HCT116 (cell line): ENCODE measurements at regions not wholly inside any gene's neighbourhood (a gene's known extent, or its start where the extent isn't known, plus 50 kb on each side); places are given as distances from the start of the nearest gene placed in this dataset.

Experiments used
- ATAC-seq: fragments of 200-7000 bp; cut with Tn5 transposase; 2 replicates; pipeline ENCODE4 v1.9.1; 2020; ENCODE audit warnings: mild to moderate bottlenecking, moderate library complexity
- BruUV-seq: library from RNA; stranded (reverse); fragments of 400-500 nt; replicated peaks from 2 replicates; lab custom pipeline; 2021; lab: Mats Ljungman, UMichigan
- CTCF ChIA-PET: fragments of 300-600 bp; sonication (Branson Sonifier 250); formaldehyde crosslinking; loops from one replicate; lab custom pipeline; 2021; ENCODE audit warnings: antibody characterized with exemption; lab: Charles Lee
- POLR2A ChIA-PET: fragments of 300-600, 350-600 bp; sonication (Branson Sonifier 250); formaldehyde crosslinking; loops from one replicate; lab custom pipeline; 2021; ENCODE audit warnings: antibody characterized with exemption; lab: Charles Lee
- RAD21 ChIA-PET, 2 experiments: fragments of 300-600 bp; sonication (Branson Sonifier 250); formaldehyde crosslinking; loops; one replicate each; lab custom pipeline; 2023; ENCODE audit warnings: low total read pairs in 2 of 2; ENCODE audit not compliant: uncharacterized antibody in 2 of 2, unreplicated experiment in 2 of 2, low non-redundant PET in 1 of 2; lab: Charles Lee
- DNase-seq: peaks from one replicate; pipeline ENCODE4 v3.0.0-alpha.2; 2010; ENCODE audit warnings: low read depth, low spot score
- H2AFZ ChIP-seq: fragments of 200-600 bp; shearing (Covaris generic), sonication (generic); 2 replicates; pipeline ENCODE4 v1.6.1; 2017; ENCODE audit warnings: low read depth, mixed run types, mixed read lengths, antibody characterized with exemption, low read length; ENCODE audit not compliant: poor library complexity, severe bottlenecking
- H3K27ac ChIP-seq: 2 replicates; pipeline ENCODE4 v1.5.1; 2012; ENCODE audit warnings: low read depth, low read length
- H3K27me3 ChIP-seq: fragments of 200-600 bp; sonication (generic); 2 replicates; pipeline ENCODE4 v1.6.1; 2016; ENCODE audit warnings: mixed run types, low read length, mixed read lengths; ENCODE audit not compliant: insufficient read depth
- H3K36me3 ChIP-seq, 2 experiments: fragments of 200-500 bp in 1 of 2; fragments of 200-600 bp in 1 of 2; sonication (Bioruptor generic) in 1 of 2; sonication (generic) in 1 of 2; 2 replicates each; pipeline versions ENCODE4 v1.5.1 to v1.6.1; 2014 to 2016; ENCODE audit warnings: low read length in 2 of 2, inconsistent platforms in 1 of 2, mixed read lengths in 1 of 2, mixed run types in 1 of 2; ENCODE audit not compliant: insufficient read depth in 2 of 2, control insufficient read depth in 1 of 2
- H3K4me1 ChIP-seq, 2 experiments: fragments of 200-600 bp in 1 of 2; sonication (generic) in 1 of 2; 2 replicates each; pipeline versions ENCODE4 v1.5.1 to v1.6.1; 2012 to 2017; ENCODE audit warnings: low read length in 2 of 2, inconsistent platforms in 1 of 2, mild to moderate bottlenecking in 1 of 2, mixed read lengths in 1 of 2, mixed run types in 1 of 2, moderate library complexity in 1 of 2; ENCODE audit not compliant: insufficient read depth in 2 of 2, control insufficient read depth in 1 of 2
- H3K4me2 ChIP-seq: fragments of 200-600 bp; sonication (generic); 2 replicates; pipeline ENCODE4 v1.6.1; 2017; ENCODE audit warnings: mixed run types, low read length, mixed read lengths
- H3K4me3 ChIP-seq, 2 experiments: fragments of 200-600 bp in 1 of 2; sonication (generic) in 1 of 2; replicated peaks in 1 of 2; 2 replicates each; pipeline ENCODE4 v1.5.1; 2011 to 2016; ENCODE audit warnings: low read length in 2 of 2, control low read depth in 1 of 2, low read depth in 1 of 2, mild to moderate bottlenecking in 1 of 2, mixed read lengths in 1 of 2, mixed run types in 1 of 2
- H3K79me2 ChIP-seq: fragments of 200-600 bp; sonication (generic); 2 replicates; pipeline ENCODE4 v1.6.1; 2017; ENCODE audit warnings: mild to moderate bottlenecking, mixed run types, low read length, moderate library complexity, mixed read lengths; ENCODE audit not compliant: insufficient read depth
- H3K9ac ChIP-seq: fragments of 200-600 bp; sonication (generic); 2 replicates; pipeline ENCODE4 v1.6.1; 2016; ENCODE audit warnings: low read length, mixed read lengths
- H3K9me2 ChIP-seq: fragments of 200-600 bp; sonication (generic), shearing (Covaris generic); 2 replicates; pipeline ENCODE4 v1.6.1; 2017; ENCODE audit warnings: mixed run types, mild to moderate bottlenecking, moderate library complexity; ENCODE audit not compliant: insufficient read depth
- H3K9me3 ChIP-seq, 2 experiments: fragments of 200-500 bp in 1 of 2; fragments of 200-600 bp in 1 of 2; sonication (Bioruptor generic) in 1 of 2; sonication (generic) in 1 of 2; 2 replicates each; pipeline ENCODE4 v1.6.1; 2014 to 2017; ENCODE audit warnings: low read length in 2 of 2, mixed read lengths in 2 of 2, inconsistent platforms in 1 of 2, low read depth in 1 of 2, mild to moderate bottlenecking in 1 of 2, mixed run types in 1 of 2, moderate library complexity in 1 of 2; ENCODE audit not compliant: control insufficient read depth in 1 of 2, insufficient read depth in 1 of 2
- H4K20me1 ChIP-seq: fragments of 200-600 bp; sonication (generic), shearing (Covaris generic); 2 replicates; pipeline ENCODE4 v1.6.1; 2017; ENCODE audit warnings: mixed run types, mild to moderate bottlenecking, moderate library complexity; ENCODE audit not compliant: insufficient read depth
- CBX3 ChIP-seq: IDR thresholded peaks from 2 replicates; pipeline ENCODE4 v1.6.1; 2012; ENCODE audit warnings: low read depth
- CEBPB ChIP-seq: IDR thresholded peaks from 2 replicates; pipeline ENCODE4 v1.6.1; 2012; ENCODE audit warnings: low read depth
- EGR1 ChIP-seq: IDR thresholded peaks from 2 replicates; pipeline ENCODE4 v1.6.1; 2012; ENCODE audit warnings: low read depth
- ELF1 ChIP-seq: IDR thresholded peaks from 2 replicates; pipeline ENCODE4 v1.6.1; 2012; ENCODE audit warnings: low read depth, borderline replicate concordance
- EZH2 ChIP-seq: fragments of 200-600 bp; sonication (generic); IDR thresholded peaks from 2 replicates; pipeline ENCODE4 v1.6.1; 2017; ENCODE audit warnings: antibody characterized with exemption, mixed run types
- EZH2phosphoT487 ChIP-seq: fragments of 200-600 bp; IDR thresholded peaks from 2 replicates; pipeline ENCODE4 v1.6.1; 2018; ENCODE audit warnings: antibody characterized with exemption, borderline replicate concordance
- FOSL1 ChIP-seq: IDR thresholded peaks from 2 replicates; pipeline ENCODE4 v1.6.1; 2012; ENCODE audit warnings: low read depth
- JUND ChIP-seq: IDR thresholded peaks from 2 replicates; pipeline ENCODE4 v1.6.1; 2012
- POLR2A ChIP-seq: IDR thresholded peaks from 2 replicates; pipeline ENCODE4 v1.7.0; 2011; ENCODE audit warnings: borderline replicate concordance; ENCODE audit not compliant: insufficient read depth, insufficient read length; ENCODE audit errors: extremely low read depth
- POLR2AphosphoS5 ChIP-seq: IDR thresholded peaks from 2 replicates; pipeline ENCODE4 v1.6.1; 2011; ENCODE audit warnings: mild to moderate bottlenecking, low read depth, low read length, moderate library complexity
- RAD21 ChIP-seq: IDR thresholded peaks from 2 replicates; pipeline ENCODE4 v1.6.1; 2012; ENCODE audit warnings: low read depth, mild to moderate bottlenecking
- SIN3A ChIP-seq: IDR thresholded peaks from 2 replicates; pipeline ENCODE4 v1.6.1; 2012; ENCODE audit warnings: low read depth
- SP1 ChIP-seq: IDR thresholded peaks from 2 replicates; pipeline ENCODE4 v1.6.1; 2012; ENCODE audit warnings: low read depth
- SRF ChIP-seq: IDR thresholded peaks from 2 replicates; pipeline ENCODE4 v1.6.1; 2012; ENCODE audit warnings: low read depth
- TCF7L2 ChIP-seq: IDR thresholded peaks from 2 replicates; pipeline ENCODE4 v1.7.0; 2011; ENCODE audit warnings: borderline replicate concordance, inconsistent platforms; ENCODE audit not compliant: insufficient read depth, insufficient read length; ENCODE audit errors: extremely low read depth
- YY1 ChIP-seq: IDR thresholded peaks from 2 replicates; pipeline ENCODE4 v1.6.1; 2011; ENCODE audit warnings: low read length, low read depth, moderate library complexity, mild to moderate bottlenecking; ENCODE audit not compliant: insufficient replicate concordance; ENCODE audit errors: extremely low read depth
- ZBTB33 ChIP-seq: IDR thresholded peaks from 2 replicates; pipeline ENCODE4 v1.6.1; 2011; ENCODE audit warnings: mild to moderate bottlenecking, low read length, moderate library complexity; ENCODE audit not compliant: insufficient replicate concordance; ENCODE audit errors: extremely low read depth
- ZFX ChIP-seq: fragments of 450-650 bp; IDR thresholded peaks from 2 replicates; pipeline ENCODE4 v1.6.1; 2017
- intact Hi-C: fragments of 100-400 bp; cut with micrococcal nuclease; formaldehyde crosslinking; loops from 2 replicates; pipeline ENCODE4 v1.10.0; 2022
- TF ChIP-seq, protein P1 (sequence below): IDR thresholded peaks from 2 replicates; pipeline ENCODE4 v1.6.1; 2012
- TF ChIP-seq, protein P2 (sequence below): IDR thresholded peaks from 2 replicates; pipeline ENCODE4 v1.6.1; 2012; ENCODE audit warnings: low read depth

DNA sequence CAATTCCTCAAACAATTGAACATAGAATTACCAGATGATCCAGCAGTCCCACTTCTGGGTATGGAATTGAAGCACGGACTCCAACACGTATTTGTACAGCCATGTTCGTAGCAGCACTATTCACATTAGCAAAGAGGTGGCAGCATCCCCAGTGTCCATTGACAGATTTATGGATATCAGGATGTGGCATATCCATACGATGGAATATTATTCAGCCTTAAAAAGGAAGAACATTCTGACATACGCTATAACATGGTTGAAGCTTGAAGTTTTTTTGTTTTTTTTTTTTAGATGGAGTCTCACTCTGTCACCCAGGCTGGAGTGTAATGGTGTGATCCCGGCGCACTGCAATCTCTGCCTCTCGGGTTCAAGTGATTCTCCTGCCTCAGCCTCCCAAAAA, 220.6 kb downstream of the ZIC5 start:
- RAD21 ChIA-PET, result no interaction called here
- intact Hi-C loops, result no loop called here
- no peaks in the 10 kb centered on the region for H3K79me2 ChIP-seq
- no TSS peak for BruUV-seq
- DNase-seq, result no peak
- H3K4me1 ChIP-seq, result peaks cover 0 to 2% of the 10 kb centered on the region in 2 experiments; a peak in 1 of 4 replicates
- no peak overlapping the region for H3K4me2 ChIP-seq
- no peaks in the 10 kb centered on the region for H4K20me1 ChIP-seq
- H3K9me2 ChIP-seq, result no peaks in the 10 kb centered on the region
- no peaks in the 10 kb centered on the region for H3K27me3 ChIP-seq
- H3K9ac ChIP-seq, result no peak overlapping the region
- no peak overlapping the region for H2AFZ ChIP-seq
- POLR2A ChIA-PET, result no interaction called here
- H3K36me3 ChIP-seq, result no peaks in the 10 kb centered on the region
- TF ChIP-seq SP1, result no peak
- no peak for TF ChIP-seq EGR1
- no peak for TF ChIP-seq YY1
- TF ChIP-seq SRF, result no peak
- TF ChIP-seq ZFX, result no peak
- no peak for TF ChIP-seq SIN3A
- TF ChIP-seq TCF7L2, result no peak
- no peak for TF ChIP-seq POLR2AphosphoS5
- no peak for TF ChIP-seq RAD21
- no peak for TF ChIP-seq ELF1
- TF ChIP-seq CBX3, result no peak
- TF ChIP-seq EZH2phosphoT487, result no peak
- TF ChIP-seq JUND, result no peak
- TF ChIP-seq CEBPB, result no peak
- no peak for TF ChIP-seq POLR2A
- no peak for TF ChIP-seq EZH2
- no peak for TF ChIP-seq ZBTB33
- TF ChIP-seq, protein P1, sequence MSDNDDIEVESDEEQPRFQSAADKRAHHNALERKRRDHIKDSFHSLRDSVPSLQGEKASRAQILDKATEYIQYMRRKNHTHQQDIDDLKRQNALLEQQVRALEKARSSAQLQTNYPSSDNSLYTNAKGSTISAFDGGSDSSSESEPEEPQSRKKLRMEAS, result no peak
- TF ChIP-seq, protein P2, sequence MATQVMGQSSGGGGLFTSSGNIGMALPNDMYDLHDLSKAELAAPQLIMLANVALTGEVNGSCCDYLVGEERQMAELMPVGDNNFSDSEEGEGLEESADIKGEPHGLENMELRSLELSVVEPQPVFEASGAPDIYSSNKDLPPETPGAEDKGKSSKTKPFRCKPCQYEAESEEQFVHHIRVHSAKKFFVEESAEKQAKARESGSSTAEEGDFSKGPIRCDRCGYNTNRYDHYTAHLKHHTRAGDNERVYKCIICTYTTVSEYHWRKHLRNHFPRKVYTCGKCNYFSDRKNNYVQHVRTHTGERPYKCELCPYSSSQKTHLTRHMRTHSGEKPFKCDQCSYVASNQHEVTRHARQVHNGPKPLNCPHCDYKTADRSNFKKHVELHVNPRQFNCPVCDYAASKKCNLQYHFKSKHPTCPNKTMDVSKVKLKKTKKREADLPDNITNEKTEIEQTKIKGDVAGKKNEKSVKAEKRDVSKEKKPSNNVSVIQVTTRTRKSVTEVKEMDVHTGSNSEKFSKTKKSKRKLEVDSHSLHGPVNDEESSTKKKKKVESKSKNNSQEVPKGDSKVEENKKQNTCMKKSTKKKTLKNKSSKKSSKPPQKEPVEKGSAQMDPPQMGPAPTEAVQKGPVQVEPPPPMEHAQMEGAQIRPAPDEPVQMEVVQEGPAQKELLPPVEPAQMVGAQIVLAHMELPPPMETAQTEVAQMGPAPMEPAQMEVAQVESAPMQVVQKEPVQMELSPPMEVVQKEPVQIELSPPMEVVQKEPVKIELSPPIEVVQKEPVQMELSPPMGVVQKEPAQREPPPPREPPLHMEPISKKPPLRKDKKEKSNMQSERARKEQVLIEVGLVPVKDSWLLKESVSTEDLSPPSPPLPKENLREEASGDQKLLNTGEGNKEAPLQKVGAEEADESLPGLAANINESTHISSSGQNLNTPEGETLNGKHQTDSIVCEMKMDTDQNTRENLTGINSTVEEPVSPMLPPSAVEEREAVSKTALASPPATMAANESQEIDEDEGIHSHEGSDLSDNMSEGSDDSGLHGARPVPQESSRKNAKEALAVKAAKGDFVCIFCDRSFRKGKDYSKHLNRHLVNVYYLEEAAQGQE, result no peak
- TF ChIP-seq FOSL1, result no peak
- H3K9me3 ChIP-seq, result no peaks in the 10 kb centered on the region
- H3K27ac ChIP-seq, result no peak overlapping the region
- no peak overlapping the region for H3K4me3 ChIP-seq
- ATAC-seq, result no peak
- CTCF ChIA-PET, result no interaction called here
